K562 (cell line): ENCODE measurements at regions not wholly inside any gene's neighbourhood (a gene's known extent, or its start where the extent isn't known, plus 50 kb on each side); places are given as distances from the start of the nearest gene placed in this dataset.
A peak's percentile ranks its signal among the peaks of the same experiment; 100 is the strongest.

ENCODE experiments used
- ATAC-seq: fragments of 200-7000 bp; cut with Tn5 transposase; 3 replicates; pipeline ENCODE4 v1.9.1; 2020; ENCODE audit warnings: moderate library complexity
- BruUV-seq: library from RNA; stranded (reverse); fragments of 400-500 nt; replicated peaks from 2 replicates; lab custom pipeline; 2021; lab: Mats Ljungman, UMichigan
- CTCF ChIA-PET: fragments of 300-600 bp; formaldehyde crosslinking; extraction: SDS; loops from one replicate; lab custom pipeline; 2021; ENCODE audit warnings: low intra/inter-chr PET ratio; lab: Yijun Ruan, JAX
- POLR2A ChIA-PET: fragments of 300-600, 350-650 bp; sonication (Branson Sonifier 250); formaldehyde crosslinking; extraction: SDS; loops from one replicate; lab custom pipeline; 2021; ENCODE audit warnings: antibody characterized with exemption, inconsistent platforms; lab: Yijun Ruan, JAX
- DNase-seq, 4 experiments: peaks; one replicate each; pipeline versions ENCODE4 v3.0.0 to v3.0.0-alpha.2; 2011 to 2018; ENCODE audit warnings: low spot score in 3 of 4, mixed read lengths in 3 of 4; ENCODE audit errors: extremely low read depth in 1 of 4
- FAIRE-seq: peaks from 2 replicates; lab custom pipeline; 2011; peaks lifted over from hg19 to GRCh38; lab: Jason Lieb, UNC
- H2AFZ ChIP-seq: 2 replicates; pipeline ENCODE4 v1.6.0; 2011; ENCODE audit warnings: low read depth, low read length, control low read depth, inconsistent platforms
- H3K27ac ChIP-seq: fragments of 200-600 bp; 3 replicates; pipeline ENCODE4 v1.8.0; 2011; ENCODE audit warnings: low read depth, mild to moderate bottlenecking, control low read depth, inconsistent platforms, low read length, moderate library complexity, mixed read lengths; ENCODE audit errors: extremely low read depth
- H3K27me3 ChIP-seq, 2 experiments: fragments of 300-600 bp in 1 of 2; 2 replicates in 1 of 2; 3 replicates in 1 of 2; pipeline versions ENCODE4 v1.6.0 to v1.8.0; 2011; ENCODE audit warnings: inconsistent platforms in 2 of 2, low read length in 2 of 2, mild to moderate bottlenecking in 1 of 2, mixed read lengths in 1 of 2, moderate library complexity in 1 of 2; ENCODE audit not compliant: control insufficient read depth in 2 of 2, insufficient read depth in 2 of 2
- H3K36me3 ChIP-seq: fragments of 300-600 bp; 3 replicates; pipeline ENCODE4 v1.8.0; 2011; ENCODE audit warnings: mild to moderate bottlenecking, low read length, inconsistent platforms; ENCODE audit not compliant: control insufficient read depth, insufficient read depth
- H3K4me1 ChIP-seq, 2 experiments: fragments of 200-600 bp in 1 of 2; replicated peaks in 1 of 2; 2 replicates in 1 of 2; 3 replicates in 1 of 2; pipeline versions ENCODE4 v1.5.1 to v1.8.0; 2011; ENCODE audit warnings: inconsistent platforms in 2 of 2, low read length in 2 of 2, mild to moderate bottlenecking in 1 of 2, mixed read lengths in 1 of 2, moderate library complexity in 1 of 2; ENCODE audit not compliant: control insufficient read depth in 2 of 2, insufficient read depth in 2 of 2
- H3K4me2 ChIP-seq: 2 replicates; pipeline ENCODE4 v1.6.1; 2011; ENCODE audit warnings: low read length, control low read depth, inconsistent platforms, mixed read lengths; ENCODE audit not compliant: insufficient read depth
- H3K4me3 ChIP-seq: fragments of 200-600 bp; sonication (generic), shearing (Covaris generic); 2 replicates; pipeline ENCODE4 v1.5.1; 2016; ENCODE audit warnings: control low read depth, inconsistent platforms
- H3K79me2 ChIP-seq: fragments of 200-600 bp; 3 replicates; pipeline ENCODE4 v1.8.0; 2011; ENCODE audit warnings: low read length, inconsistent platforms; ENCODE audit not compliant: control insufficient read depth, insufficient read depth
- H3K9ac ChIP-seq, 2 experiments: 2 replicates each; pipeline versions ENCODE4 v1.6.0 to v1.6.1; 2011; ENCODE audit warnings: low read depth in 2 of 2, low read length in 2 of 2, control low read depth in 1 of 2, inconsistent platforms in 1 of 2, mild to moderate bottlenecking in 1 of 2, mixed read lengths in 1 of 2; ENCODE audit not compliant: insufficient read depth in 1 of 2
- H3K9me1 ChIP-seq: one replicate; pipeline ENCODE4 v1.6.0; 2011; ENCODE audit warnings: inconsistent platforms, mild to moderate bottlenecking, low read length, moderate library complexity; ENCODE audit not compliant: control insufficient read depth, insufficient read depth
- H3K9me3 ChIP-seq: replicated peaks from 2 replicates; pipeline ENCODE4 v1.5.1; 2011; ENCODE audit warnings: low read depth, low read length, inconsistent platforms; ENCODE audit not compliant: control insufficient read depth, insufficient read depth
- H4K20me1 ChIP-seq: replicated peaks from 2 replicates; pipeline ENCODE4 v1.6.1; 2011; ENCODE audit warnings: low read length, inconsistent platforms, mixed read lengths; ENCODE audit not compliant: control insufficient read depth, insufficient read depth
- BACH1 ChIP-seq: fragments of 200-800 bp; sonication (Bioruptor generic); IDR thresholded peaks from 2 replicates; pipeline ENCODE4 v1.6.1; 2016; ENCODE audit warnings: missing genetic modification characterization, missing compliant biosample characterization
- CAMTA2 ChIP-seq: fragments of 250-450 bp; sonication (Bioruptor Pico); conservative IDR thresholded peaks from 2 replicates; pipeline ENCODE4 v1.5.1; 2022
- CHD1 ChIP-seq: fragments of 200-600 bp; sonication (generic); IDR thresholded peaks from one replicate; pipeline ENCODE4 v1.6.1; 2012; ENCODE audit warnings: mild to moderate bottlenecking, moderate library complexity, low read length, inconsistent platforms
- DIDO1 ChIP-seq: fragments of 450-650 bp; IDR thresholded peaks from 2 replicates; pipeline ENCODE4 v1.6.1; 2016; ENCODE audit warnings: low read depth, missing biosample characterization, missing genetic modification characterization
- HSF4 ChIP-seq: fragments of 250-450 bp; sonication (Bioruptor Pico); IDR thresholded peaks from 2 replicates; pipeline ENCODE4 v2.1.2; 2022; ENCODE audit warnings: mild to moderate bottlenecking, moderate library complexity, borderline replicate concordance
- L3MBTL2 ChIP-seq: fragments of 450-650 bp; IDR thresholded peaks from 2 replicates; pipeline ENCODE4 v1.6.1; 2016; ENCODE audit warnings: mild to moderate bottlenecking, moderate library complexity
- PHF21A ChIP-seq: fragments of 450-650 bp; IDR thresholded peaks from 2 replicates; pipeline ENCODE4 v1.6.1; 2017; ENCODE audit warnings: low read depth, borderline replicate concordance
- RAD51 ChIP-seq: fragments of 450-650 bp; IDR thresholded peaks from 2 replicates; pipeline ENCODE4 v1.7.1; 2016; ENCODE audit warnings: low read depth, mild to moderate bottlenecking, borderline replicate concordance
- TCF3 ChIP-seq: sonication (generic); formaldehyde crosslinking; IDR thresholded peaks from 2 replicates; pipeline ENCODE4 v1.4.0; 2020; ENCODE audit warnings: mild to moderate bottlenecking, missing genetic modification reagents
- TEAD1 ChIP-seq, 2 experiments: fragments of 450-650 bp in 1 of 2; sonication (generic) in 1 of 2; formaldehyde crosslinking; IDR thresholded peaks; 2 replicates each; pipeline versions ENCODE4 v1.4.0 to v1.8.0; 2020 to 2022; ENCODE audit warnings: mild to moderate bottlenecking in 2 of 2, missing genetic modification reagents in 1 of 2
- USF2 ChIP-seq: sonication (generic); formaldehyde crosslinking; IDR thresholded peaks from 2 replicates; pipeline ENCODE4 v1.5.0; 2020; ENCODE audit warnings: missing genetic modification reagents
- ZNF124 ChIP-seq: sonication (generic); formaldehyde crosslinking; IDR thresholded peaks from 2 replicates; pipeline ENCODE4 v1.8.1; 2022; ENCODE audit warnings: missing genetic modification reagents
- WGBS: fragments of 100-300 bp; shearing (Covaris generic); methylation state at CpG from one replicate; pipeline ENCODE4 v1.1.6; 2016; ENCODE audit warnings: low coverage, mixed read lengths; ENCODE audit not compliant: insufficient coverage; ENCODE audit errors: missing lambda C conversion rate; 5-methylcytosine and 5-hydroxymethylcytosine counted together
- in situ Hi-C: fragments of 300-500 bp; cut with MboI; formaldehyde crosslinking; loops from 4 replicates; pipeline ENCODE4 v1.15.0; 2018; ENCODE audit warnings: inconsistent platforms, mixed read lengths
- intact Hi-C: fragments of 100-400 bp; cut with micrococcal nuclease; formaldehyde crosslinking; loops from 2 replicates; pipeline ENCODE4 v1.14.2; 2022
- TF ChIP-seq, protein P1 (sequence below): fragments of 150-350 bp; IDR thresholded peaks from 2 replicates; pipeline ENCODE4 v1.6.1; 2014; ENCODE audit warnings: low read depth, mild to moderate bottlenecking, low read length, borderline replicate concordance
- TF ChIP-seq, protein P2 (sequence below): sonication (generic); formaldehyde crosslinking; IDR thresholded peaks from 2 replicates; pipeline ENCODE4 v1.8.0; 2022; ENCODE audit warnings: missing genetic modification reagents, mild to moderate bottlenecking, moderate library complexity, borderline replicate concordance
- TF ChIP-seq, protein P3 (sequence below): sonication (generic); formaldehyde crosslinking; IDR thresholded peaks from 2 replicates; pipeline ENCODE4 v1.9.0; 2022; ENCODE audit warnings: mild to moderate bottlenecking, missing genetic modification reagents

DNA sequence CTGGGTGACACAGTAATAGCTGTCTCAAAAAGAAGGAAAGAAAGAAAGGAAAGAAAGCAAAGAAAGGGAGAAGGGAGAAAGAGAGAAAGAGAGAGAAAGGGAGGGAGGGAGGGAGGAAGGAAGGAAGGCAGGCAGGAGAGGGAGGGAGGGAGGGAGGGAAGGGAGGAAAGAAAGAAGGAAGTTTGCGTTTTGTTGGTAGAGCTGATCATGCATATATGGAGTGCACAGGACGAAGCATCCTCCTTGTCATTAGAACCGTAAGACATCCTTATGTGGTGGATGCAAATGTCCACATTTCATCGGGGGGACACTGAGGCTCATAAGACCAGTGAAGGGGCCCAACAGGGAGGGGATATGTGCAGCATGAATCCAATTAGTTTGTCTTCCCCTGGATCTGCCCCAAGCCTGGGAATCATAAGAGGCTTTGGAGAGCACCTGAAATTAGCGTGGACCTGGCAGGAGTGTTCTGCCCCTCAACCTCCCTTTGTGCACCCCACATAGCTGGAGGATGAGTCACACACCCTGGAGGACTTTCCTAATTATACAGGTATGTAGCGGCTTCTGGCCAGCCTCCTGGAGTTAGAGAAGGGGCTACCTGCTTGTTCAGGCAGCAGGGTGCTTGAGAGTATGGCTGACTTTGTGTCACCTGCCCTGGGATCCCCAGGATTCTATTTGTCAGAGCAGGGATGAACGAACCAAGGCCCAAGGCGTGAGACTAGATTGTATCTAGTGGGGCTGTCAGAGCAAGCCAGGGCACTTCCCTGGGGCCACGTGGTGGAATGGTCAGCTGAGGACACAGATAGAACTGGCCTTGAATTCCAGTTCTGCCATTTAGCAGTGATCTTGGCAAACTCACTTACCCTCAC, 119.7 kb upstream of the CD82 start:
- Histone ChIP-seq H4K20me1 (no peaks in the 10 kb centered on the region), H3K79me2 (no peaks in the 10 kb centered on the region), H3K27ac (no peak overlapping the region), H3K9ac (no peak overlapping the region), H3K9me1 (no peaks in the 10 kb centered on the region), H3K4me2 (no peak overlapping the region; the same call in 1 of the 2 replicates), H2AFZ (peak overlapping the region; percentile 33; the same call in 1 of the 2 replicates), H3K4me3 (no peak overlapping the region), H3K9me3 (no peaks in the 10 kb centered on the region), H3K4me1 (peaks cover 2 to 3% of the 10 kb centered on the region in 2 experiments; a peak in 3 of 5 replicates), H3K36me3 (no peaks in the 10 kb centered on the region), H3K27me3 (peaks cover 4 to 23% of the 10 kb centered on the region in 2 experiments; a peak in 2 of 5 replicates)
- POLR2A ChIA-PET = no interaction called here
- 3% methylated on average over 8 of the region's 9 CpGs for WGBS
- ATAC-seq (peak; percentile 76), DNase-seq (peak in 1 of 4 experiments; percentile 16), FAIRE-seq (peak; percentile 6)
- no TSS peak for BruUV-seq
- CTCF ChIA-PET = no interaction called here
- intact Hi-C loops (no loop called here), in situ Hi-C loops (no loop called here)
- TF ChIP-seq HSF4 (CRISPR knock-in tag) (no peak), CAMTA2 (CRISPR knock-in tag) (no peak), BACH1 (tag) (no peak), TCF3 (no peak), USF2 (CRISPR knock-in tag) (peak; percentile 56), TEAD1 (CRISPR knock-in tag; IDR thresholded peaks at IDR 0.05) (peak in 1 of 2 experiments; percentile 32; a peak in 1 of 4 replicates), L3MBTL2 (peak; percentile 78), RAD51 (peak; percentile 69), PHF21A (no peak), CHD1 (no peak), DIDO1 (0 out of 2 replicates have a peak, but pooled peaks have one; percentile 21), ZNF124 (CRISPR knock-in tag) (no peak)
- TF ChIP-seq, protein P1, sequence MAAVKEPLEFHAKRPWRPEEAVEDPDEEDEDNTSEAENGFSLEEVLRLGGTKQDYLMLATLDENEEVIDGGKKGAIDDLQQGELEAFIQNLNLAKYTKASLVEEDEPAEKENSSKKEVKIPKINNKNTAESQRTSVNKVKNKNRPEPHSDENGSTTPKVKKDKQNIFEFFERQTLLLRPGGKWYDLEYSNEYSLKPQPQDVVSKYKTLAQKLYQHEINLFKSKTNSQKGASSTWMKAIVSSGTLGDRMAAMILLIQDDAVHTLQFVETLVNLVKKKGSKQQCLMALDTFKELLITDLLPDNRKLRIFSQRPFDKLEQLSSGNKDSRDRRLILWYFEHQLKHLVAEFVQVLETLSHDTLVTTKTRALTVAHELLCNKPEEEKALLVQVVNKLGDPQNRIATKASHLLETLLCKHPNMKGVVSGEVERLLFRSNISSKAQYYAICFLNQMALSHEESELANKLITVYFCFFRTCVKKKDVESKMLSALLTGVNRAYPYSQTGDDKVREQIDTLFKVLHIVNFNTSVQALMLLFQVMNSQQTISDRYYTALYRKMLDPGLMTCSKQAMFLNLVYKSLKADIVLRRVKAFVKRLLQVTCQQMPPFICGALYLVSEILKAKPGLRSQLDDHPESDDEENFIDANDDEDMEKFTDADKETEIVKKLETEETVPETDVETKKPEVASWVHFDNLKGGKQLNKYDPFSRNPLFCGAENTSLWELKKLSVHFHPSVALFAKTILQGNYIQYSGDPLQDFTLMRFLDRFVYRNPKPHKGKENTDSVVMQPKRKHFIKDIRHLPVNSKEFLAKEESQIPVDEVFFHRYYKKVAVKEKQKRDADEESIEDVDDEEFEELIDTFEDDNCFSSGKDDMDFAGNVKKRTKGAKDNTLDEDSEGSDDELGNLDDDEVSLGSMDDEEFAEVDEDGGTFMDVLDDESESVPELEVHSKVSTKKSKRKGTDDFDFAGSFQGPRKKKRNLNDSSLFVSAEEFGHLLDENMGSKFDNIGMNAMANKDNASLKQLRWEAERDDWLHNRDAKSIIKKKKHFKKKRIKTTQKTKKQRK = no peak
- TF ChIP-seq, protein P2, sequence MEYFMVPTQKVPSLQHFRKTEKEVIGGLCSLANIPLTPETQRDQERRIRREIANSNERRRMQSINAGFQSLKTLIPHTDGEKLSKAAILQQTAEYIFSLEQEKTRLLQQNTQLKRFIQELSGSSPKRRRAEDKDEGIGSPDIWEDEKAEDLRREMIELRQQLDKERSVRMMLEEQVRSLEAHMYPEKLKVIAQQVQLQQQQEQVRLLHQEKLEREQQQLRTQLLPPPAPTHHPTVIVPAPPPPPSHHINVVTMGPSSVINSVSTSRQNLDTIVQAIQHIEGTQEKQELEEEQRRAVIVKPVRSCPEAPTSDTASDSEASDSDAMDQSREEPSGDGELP (CRISPR knock-in tag) = peak; percentile 37; the same call in 1 of the 2 replicates
- TF ChIP-seq, protein P3, sequence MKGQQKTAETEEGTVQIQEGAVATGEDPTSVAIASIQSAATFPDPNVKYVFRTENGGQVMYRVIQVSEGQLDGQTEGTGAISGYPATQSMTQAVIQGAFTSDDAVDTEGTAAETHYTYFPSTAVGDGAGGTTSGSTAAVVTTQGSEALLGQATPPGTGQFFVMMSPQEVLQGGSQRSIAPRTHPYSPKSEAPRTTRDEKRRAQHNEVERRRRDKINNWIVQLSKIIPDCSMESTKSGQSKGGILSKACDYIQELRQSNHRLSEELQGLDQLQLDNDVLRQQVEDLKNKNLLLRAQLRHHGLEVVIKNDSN = peak; percentile 88
